Stimulated activated naive CD8-positive, alpha-beta T cell treated with anti-CD3 and anti-CD28 coated beads, Interleukin-15, Interleukin-2, amounts not matched to agents 100 ng/mL and 50 ng/mL, for 24 hours (primary cell): ENCODE measurements at regions not wholly inside any gene's neighbourhood (a gene's known extent, or its start where the extent isn't known, plus 50 kb on each side); places are given as distances from the start of the nearest gene placed in this dataset.
"Not testable (repeated sequence)": the region's sequence is repeated elsewhere in the genome, so short reads cannot be mapped to it uniquely, and the experiment has no call there.

Experiments used
- H3K27ac Mint-ChIP-seq: one replicate; pipeline ENCODE4 v1.8.0; 2021; ENCODE audit warnings: mild to moderate bottlenecking, mixed read lengths
- H3K27me3 Mint-ChIP-seq: one replicate; pipeline ENCODE4 v1.8.0; 2021; ENCODE audit warnings: mixed read lengths
- H3K36me3 Mint-ChIP-seq: one replicate; pipeline ENCODE4 v1.8.0; 2021; ENCODE audit warnings: low read depth, mixed read lengths
- H3K4me1 Mint-ChIP-seq: one replicate; pipeline ENCODE4 v1.8.0; 2021; ENCODE audit warnings: low read depth, mixed read lengths
- H3K4me3 Mint-ChIP-seq: one replicate; pipeline ENCODE4 v1.8.0; 2021; ENCODE audit warnings: mild to moderate bottlenecking, mixed read lengths
- H3K9me3 Mint-ChIP-seq: one replicate; pipeline ENCODE4 v1.8.0; 2021; ENCODE audit warnings: mixed read lengths

- H3K27me3 Mint-ChIP-seq, H3K9me3 Mint-ChIP-seq, H3K4me3 Mint-ChIP-seq, H3K36me3 Mint-ChIP-seq, H3K4me1 Mint-ChIP-seq, H3K27ac Mint-ChIP-seq: not testable (repeated sequence)
These were observed 4510.9 kb upstream of the OR11H1 start for GRCh38 chr22:11017108-11017507.

- H3K27me3 Mint-ChIP-seq, H3K27ac Mint-ChIP-seq, H3K4me1 Mint-ChIP-seq, H3K4me3 Mint-ChIP-seq, H3K36me3 Mint-ChIP-seq: not testable (repeated sequence)
- peaks cover 16% of the 10 kb centered on the region for H3K9me3 Mint-ChIP-seq
These were observed 4507.5 kb upstream of the OR11H1 start for GRCh38 chr22:11020522-11020921.

GRCh38 chr22:11026541-11026940 is 4501.5 kb upstream of the OR11H1 start:
- not testable (repeated sequence) for H3K4me1 Mint-ChIP-seq, H3K4me3 Mint-ChIP-seq, H3K36me3 Mint-ChIP-seq, H3K27ac Mint-ChIP-seq, H3K27me3 Mint-ChIP-seq
- peaks cover 35% of the 10 kb centered on the region for H3K9me3 Mint-ChIP-seq

- not testable (repeated sequence) for H3K27ac Mint-ChIP-seq, H3K27me3 Mint-ChIP-seq, H3K4me1 Mint-ChIP-seq, H3K4me3 Mint-ChIP-seq, H3K36me3 Mint-ChIP-seq
- H3K9me3 Mint-ChIP-seq, result peaks cover 35% of the 10 kb centered on the region
These were observed 4500.9 kb upstream of the OR11H1 start for GRCh38 chr22:11027064-11027463.

GRCh38 chr22:11027532-11027931 is 4500.5 kb upstream of the OR11H1 start:
- H3K36me3 Mint-ChIP-seq, H3K4me1 Mint-ChIP-seq, H3K27me3 Mint-ChIP-seq, H3K27ac Mint-ChIP-seq, H3K4me3 Mint-ChIP-seq: not testable (repeated sequence)
- H3K9me3 Mint-ChIP-seq, result peaks cover 35% of the 10 kb centered on the region

- not testable (repeated sequence) for H3K4me3 Mint-ChIP-seq, H3K36me3 Mint-ChIP-seq, H3K27me3 Mint-ChIP-seq, H3K4me1 Mint-ChIP-seq, H3K27ac Mint-ChIP-seq
- peaks cover 32% of the 10 kb centered on the region for H3K9me3 Mint-ChIP-seq
These were observed 4499.8 kb upstream of the OR11H1 start for GRCh38 chr22:11028180-11028579.

- H3K27me3 Mint-ChIP-seq, H3K4me3 Mint-ChIP-seq, H3K36me3 Mint-ChIP-seq, H3K4me1 Mint-ChIP-seq, H3K27ac Mint-ChIP-seq: not testable (repeated sequence)
- H3K9me3 Mint-ChIP-seq, result peaks cover 27% of the 10 kb centered on the region
These were observed 4498.5 kb upstream of the OR11H1 start for GRCh38 chr22:11029534-11029933.

- H3K27me3 Mint-ChIP-seq, H3K4me1 Mint-ChIP-seq, H3K27ac Mint-ChIP-seq, H3K4me3 Mint-ChIP-seq: not testable (repeated sequence)
- Mint-ChIP-seq H3K36me3 (peaks cover 11% of the 10 kb centered on the region), H3K9me3 (peaks cover 31% of the 10 kb centered on the region)
These were observed 4498.0 kb upstream of the OR11H1 start for GRCh38 chr22:11029967-11030366.

GRCh38 chr22:11030571-11031410 is 4497.2 kb upstream of the OR11H1 start:
- Mint-ChIP-seq H3K9me3 (peaks cover 32% of the 10 kb centered on the region), H3K36me3 (peaks cover 11% of the 10 kb centered on the region)

GRCh38 chr22:11032115-11032514 is 4495.9 kb upstream of the OR11H1 start:
- not testable (repeated sequence) for H3K27me3 Mint-ChIP-seq, H3K4me3 Mint-ChIP-seq, H3K27ac Mint-ChIP-seq, H3K4me1 Mint-ChIP-seq
- peaks cover 11% of the 10 kb centered on the region for H3K36me3 Mint-ChIP-seq
- H3K9me3 Mint-ChIP-seq, result peaks cover 37% of the 10 kb centered on the region

More at GRCh38 chr22:11030571-11031410, 4497.2 kb upstream of the OR11H1 start:
- not testable (repeated sequence) for H3K4me3 Mint-ChIP-seq, H3K27ac Mint-ChIP-seq, H3K27me3 Mint-ChIP-seq, H3K4me1 Mint-ChIP-seq

- Mint-ChIP-seq H3K9me3 (peaks cover 45% of the 10 kb centered on the region), H3K36me3 (peaks cover 11% of the 10 kb centered on the region)
- not testable (repeated sequence) for H3K4me3 Mint-ChIP-seq, H3K27ac Mint-ChIP-seq, H3K27me3 Mint-ChIP-seq, H3K4me1 Mint-ChIP-seq
These were observed 4493.4 kb upstream of the OR11H1 start for GRCh38 chr22:11034660-11034987.

GRCh38 chr22:11035031-11035873 is 4492.7 kb upstream of the OR11H1 start:
- not testable (repeated sequence) for H3K27ac Mint-ChIP-seq, H3K4me1 Mint-ChIP-seq
- peaks cover 48% of the 10 kb centered on the region for H3K9me3 Mint-ChIP-seq

GRCh38 chr22:11037314-11037713 is 4490.7 kb upstream of the OR11H1 start:
- not testable (repeated sequence) for H3K27me3 Mint-ChIP-seq, H3K4me3 Mint-ChIP-seq, H3K36me3 Mint-ChIP-seq, H3K27ac Mint-ChIP-seq, H3K4me1 Mint-ChIP-seq
- H3K9me3 Mint-ChIP-seq, result peaks cover 56% of the 10 kb centered on the region

More at GRCh38 chr22:11035031-11035873, 4492.7 kb upstream of the OR11H1 start:
- H3K4me3 Mint-ChIP-seq, H3K27me3 Mint-ChIP-seq, H3K36me3 Mint-ChIP-seq: not testable (repeated sequence)

GRCh38 chr22:11037814-11038213 is 4490.2 kb upstream of the OR11H1 start:
- peaks cover 57% of the 10 kb centered on the region for H3K9me3 Mint-ChIP-seq
- H3K27ac Mint-ChIP-seq, H3K4me3 Mint-ChIP-seq, H3K4me1 Mint-ChIP-seq, H3K36me3 Mint-ChIP-seq, H3K27me3 Mint-ChIP-seq: not testable (repeated sequence)

- peaks cover 64% of the 10 kb centered on the region for H3K9me3 Mint-ChIP-seq
- H3K4me3 Mint-ChIP-seq, H3K27ac Mint-ChIP-seq, H3K27me3 Mint-ChIP-seq, H3K36me3 Mint-ChIP-seq, H3K4me1 Mint-ChIP-seq: not testable (repeated sequence)
These were observed 4489.2 kb upstream of the OR11H1 start for GRCh38 chr22:11038786-11039185.

GRCh38 chr22:11041416-11041815 is 4486.6 kb upstream of the OR11H1 start:
- H3K36me3 Mint-ChIP-seq, result not testable (repeated sequence)
- H3K9me3 Mint-ChIP-seq, result peaks cover 54% of the 10 kb centered on the region

More at GRCh38 chr22:11041416-11041815, 4486.6 kb upstream of the OR11H1 start:
- H3K27me3 Mint-ChIP-seq, H3K4me1 Mint-ChIP-seq, H3K4me3 Mint-ChIP-seq, H3K27ac Mint-ChIP-seq: not testable (repeated sequence)
